CD14-positive monocyte (primary cell): ENCODE measurements at regions not wholly inside any gene's neighbourhood (a gene's known extent, or its start where the extent isn't known, plus 50 kb on each side); places are given as distances from the start of the nearest gene placed in this dataset.

Experiments
- DNase-seq, 3 donors: peaks; one replicate each; pipeline ENCODE4 v3.0.0-alpha.2; 2011 to 2022
- H2AFZ ChIP-seq: 2 replicates; pipeline ENCODE4 v1.6.0; 2012; ENCODE audit warnings: mild to moderate bottlenecking, low read depth, low read length, inconsistent platforms; ENCODE audit not compliant: insufficient read depth, poor library complexity, severe bottlenecking
- H3K27ac ChIP-seq, 2 donors: 1 replicate in 1 of 2; 2 replicates in 1 of 2; pipeline ENCODE4 v1.5.1; 2012 to 2013; ENCODE audit warnings: low read length in 2 of 2, control low read depth in 1 of 2, inconsistent platforms in 1 of 2, low read depth in 1 of 2, mild to moderate bottlenecking in 1 of 2
- H3K27me3 ChIP-seq, 2 donors: one replicate each; pipeline versions ENCODE4 v1.6.0 to v1.6.1; 2011 to 2013; ENCODE audit warnings: low read length in 2 of 2; ENCODE audit not compliant: control insufficient read depth in 2 of 2, insufficient read depth in 2 of 2
- H3K36me3 ChIP-seq, 2 donors: replicated peaks in 1 of 2; 1 replicate in 1 of 2; 2 replicates in 1 of 2; pipeline versions ENCODE4 v1.5.1 to v1.6.1; 2012 to 2013; ENCODE audit warnings: low read length in 2 of 2, control low read depth in 1 of 2, inconsistent platforms in 1 of 2, mild to moderate bottlenecking in 1 of 2; ENCODE audit not compliant: insufficient read depth in 2 of 2, control insufficient read depth in 1 of 2
- H3K4me1 ChIP-seq, 2 donors: 1 replicate in 1 of 2; 2 replicates in 1 of 2; pipeline versions ENCODE4 v1.5.1 to v1.6.1; 2012 to 2013; ENCODE audit warnings: low read length in 2 of 2, control low read depth in 1 of 2, inconsistent platforms in 1 of 2, mild to moderate bottlenecking in 1 of 2, moderate library complexity in 1 of 2; ENCODE audit not compliant: insufficient read depth in 2 of 2, control insufficient read depth in 1 of 2
- H3K4me2 ChIP-seq: replicated peaks from 2 replicates; pipeline ENCODE3; 2012; ENCODE audit warnings: low read length, moderate library complexity, mild to moderate bottlenecking; ENCODE audit not compliant: poor library complexity, severe bottlenecking; ENCODE audit errors: extremely low read depth
- H3K4me3 ChIP-seq, 3 experiments: fragments of 200-600 bp in 1 of 3; sonication (generic) in 1 of 3; replicated peaks in 1 of 3; 1 replicate in 2 of 3; 2 replicates in 1 of 3; pipeline ENCODE4 v1.5.1; 2011 to 2013; ENCODE audit warnings: low read length in 3 of 3, mild to moderate bottlenecking in 3 of 3, control low read depth in 2 of 3, low read depth in 2 of 3, inconsistent platforms in 1 of 3, moderate library complexity in 1 of 3
- H3K79me2 ChIP-seq: 2 replicates; pipeline ENCODE4 v1.6.0; 2012; ENCODE audit warnings: mild to moderate bottlenecking, control low read depth, inconsistent platforms, low read length, moderate library complexity; ENCODE audit not compliant: insufficient read depth
- H3K9ac ChIP-seq: 2 replicates; pipeline ENCODE4 v1.6.0; 2017; ENCODE audit warnings: low read length, mild to moderate bottlenecking; ENCODE audit not compliant: insufficient read depth, poor library complexity, severe bottlenecking
- H3K9me3 ChIP-seq, 2 donors: replicated peaks in 1 of 2; 1 replicate in 1 of 2; 2 replicates in 1 of 2; pipeline versions ENCODE4 v1.5.1 to v1.6.1; 2012 to 2013; ENCODE audit warnings: low read length in 2 of 2, control low read depth in 1 of 2; ENCODE audit not compliant: control insufficient read depth in 1 of 2, insufficient read depth in 1 of 2
- H4K20me1 ChIP-seq: 2 replicates; pipeline ENCODE4 v1.6.0; 2012; ENCODE audit warnings: mild to moderate bottlenecking, low read length, control low read depth, moderate library complexity; ENCODE audit not compliant: insufficient read depth
- H3K27ac Mint-ChIP-seq, 7 donors: one replicate each; pipeline ENCODE4 v1.8.0; 2020; ENCODE audit warnings: mild to moderate bottlenecking in 7 of 7, mixed read lengths in 7 of 7, moderate library complexity in 6 of 7, inconsistent platforms in 2 of 7
- H3K27me3 Mint-ChIP-seq, 3 donors: one replicate each; pipeline ENCODE4 v1.8.0; 2021 to 2022; ENCODE audit warnings: low read depth in 3 of 3, mild to moderate bottlenecking in 3 of 3, mixed read lengths in 3 of 3, moderate library complexity in 3 of 3, inconsistent platforms in 1 of 3
- H3K36me3 Mint-ChIP-seq, 2 donors: one replicate each; pipeline ENCODE4 v1.8.0; 2020; ENCODE audit warnings: mixed read lengths in 2 of 2, inconsistent platforms in 1 of 2, mild to moderate bottlenecking in 1 of 2
- H3K4me1 Mint-ChIP-seq: one replicate; pipeline ENCODE4 v1.8.0; 2020; ENCODE audit warnings: mild to moderate bottlenecking, mixed read lengths
- H3K4me3 Mint-ChIP-seq, 2 donors: one replicate each; pipeline ENCODE4 v1.8.0; 2020; ENCODE audit warnings: mild to moderate bottlenecking in 2 of 2, mixed read lengths in 2 of 2, moderate library complexity in 1 of 2
- H3K9me3 Mint-ChIP-seq, 7 donors: one replicate each; pipeline ENCODE4 v1.8.0; 2020 to 2022; ENCODE audit warnings: mixed read lengths in 7 of 7, mild to moderate bottlenecking in 6 of 7, moderate library complexity in 6 of 7, inconsistent platforms in 2 of 7
- WGBS: methylation state at CpG from one replicate; pipeline ENCODE4 v1.1.5; 2013; ENCODE audit warnings: missing lambda C conversion rate; ENCODE audit not compliant: insufficient coverage; 5-methylcytosine and 5-hydroxymethylcytosine counted together
- intact Hi-C, 2 donors: fragments of 100-400 bp; cut with micrococcal nuclease; formaldehyde crosslinking; loops; one replicate each; pipeline versions ENCODE4 v1.15.0 to v1.15.1; 2023
- TF ChIP-seq, protein P1 (sequence below): fragments of 200-600 bp; IDR thresholded peaks from one replicate; pipeline ENCODE4 v1.8.0; 2022; ENCODE audit warnings: antibody characterized with exemption, mild to moderate bottlenecking

DNA sequence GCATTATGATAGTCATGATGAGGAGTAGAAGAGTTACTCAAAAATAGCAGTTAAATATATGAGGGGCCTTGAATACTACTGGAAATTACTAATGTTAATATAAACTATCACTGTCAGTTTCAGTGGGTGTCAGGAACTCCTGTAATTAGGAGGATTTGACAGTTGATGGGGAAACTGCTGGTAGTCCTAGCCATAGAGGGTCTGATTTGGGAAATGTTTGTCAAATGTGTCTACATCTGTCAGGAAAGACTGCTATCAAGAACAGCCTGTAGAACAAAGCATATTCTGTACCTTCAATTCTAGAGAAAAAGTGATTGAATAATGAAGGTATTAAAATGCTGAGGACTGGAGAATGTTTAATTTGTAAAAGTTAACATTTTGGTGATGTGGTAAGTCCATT, 567.9 kb downstream of the CDH9 start:
- Histone ChIP-seq H2AFZ (no peak overlapping the region), H3K4me1 (no peaks in the 10 kb centered on the region), H3K79me2 (no peaks in the 10 kb centered on the region), H3K4me2 (no peak overlapping the region), H3K36me3 (no peaks in the 10 kb centered on the region), H3K27me3 (no peaks in the 10 kb centered on the region), H4K20me1 (no peaks in the 10 kb centered on the region), H3K27ac (no peak overlapping the region), H3K4me3 (no peak overlapping the region), H3K9me3 (no peaks in the 10 kb centered on the region), H3K9ac (no peak overlapping the region)
- TF ChIP-seq, protein P1, sequence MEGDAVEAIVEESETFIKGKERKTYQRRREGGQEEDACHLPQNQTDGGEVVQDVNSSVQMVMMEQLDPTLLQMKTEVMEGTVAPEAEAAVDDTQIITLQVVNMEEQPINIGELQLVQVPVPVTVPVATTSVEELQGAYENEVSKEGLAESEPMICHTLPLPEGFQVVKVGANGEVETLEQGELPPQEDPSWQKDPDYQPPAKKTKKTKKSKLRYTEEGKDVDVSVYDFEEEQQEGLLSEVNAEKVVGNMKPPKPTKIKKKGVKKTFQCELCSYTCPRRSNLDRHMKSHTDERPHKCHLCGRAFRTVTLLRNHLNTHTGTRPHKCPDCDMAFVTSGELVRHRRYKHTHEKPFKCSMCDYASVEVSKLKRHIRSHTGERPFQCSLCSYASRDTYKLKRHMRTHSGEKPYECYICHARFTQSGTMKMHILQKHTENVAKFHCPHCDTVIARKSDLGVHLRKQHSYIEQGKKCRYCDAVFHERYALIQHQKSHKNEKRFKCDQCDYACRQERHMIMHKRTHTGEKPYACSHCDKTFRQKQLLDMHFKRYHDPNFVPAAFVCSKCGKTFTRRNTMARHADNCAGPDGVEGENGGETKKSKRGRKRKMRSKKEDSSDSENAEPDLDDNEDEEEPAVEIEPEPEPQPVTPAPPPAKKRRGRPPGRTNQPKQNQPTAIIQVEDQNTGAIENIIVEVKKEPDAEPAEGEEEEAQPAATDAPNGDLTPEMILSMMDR, result no peak
- H3K9me3 Mint-ChIP-seq, result peaks cover 0 to 12% (median 3%) of the 10 kb centered on the region in 7 donors
- DNase-seq, result no peak
- no peak overlapping the region for H3K4me3 Mint-ChIP-seq
- no peak overlapping the region for H3K27ac Mint-ChIP-seq
- H3K27me3 Mint-ChIP-seq, result peaks cover 0 to 3% (median 0%) of the 10 kb centered on the region in 3 donors
- no peaks in the 10 kb centered on the region for H3K4me1 Mint-ChIP-seq
- intact Hi-C loops, result no loop called here
- no peaks in the 10 kb centered on the region for H3K36me3 Mint-ChIP-seq

DNA sequence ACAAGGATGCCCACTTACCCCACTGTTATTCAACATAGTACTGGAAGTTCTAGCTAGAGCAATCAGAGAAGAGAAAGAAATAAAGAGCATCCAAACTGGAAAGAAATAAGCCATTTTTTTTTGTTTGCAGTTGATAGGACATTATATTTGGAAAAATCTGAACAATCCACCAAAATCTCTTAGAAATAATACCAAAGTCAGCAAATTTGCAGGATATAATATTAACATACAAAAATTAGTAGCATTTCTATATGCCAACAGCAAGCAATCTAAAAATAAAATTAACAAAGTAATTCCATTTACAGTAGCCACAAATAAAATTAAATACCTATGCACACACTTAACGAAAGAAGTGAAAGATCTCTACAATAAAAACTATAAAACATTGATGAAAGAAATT, 599.3 kb downstream of the CDH9 start:
- TF ChIP-seq, protein P1, result no peak
- no CpG with 5 or more reads among the region's 1 CpG for WGBS

More for the DNA sequence above, 599.3 kb downstream of the CDH9 start:
- Histone ChIP-seq H3K79me2 (no peaks in the 10 kb centered on the region), H3K27ac (no peak overlapping the region), H3K9me3 (peaks cover 4 to 5% of the 10 kb centered on the region in 2 donors), H3K4me2 (no peak overlapping the region), H3K4me3 (no peak overlapping the region), H3K4me1 (no peaks in the 10 kb centered on the region), H4K20me1 (no peaks in the 10 kb centered on the region), H2AFZ (no peak overlapping the region), H3K9ac (no peak overlapping the region), H3K36me3 (no peaks in the 10 kb centered on the region), H3K27me3 (no peaks in the 10 kb centered on the region)
- no peak for DNase-seq
- H3K36me3 Mint-ChIP-seq, result no peaks in the 10 kb centered on the region
- intact Hi-C loops, result no loop called here
- H3K27me3 Mint-ChIP-seq, result no peaks in the 10 kb centered on the region
- no peak overlapping the region for H3K27ac Mint-ChIP-seq
- H3K4me1 Mint-ChIP-seq, result no peaks in the 10 kb centered on the region
- no peak overlapping the region for H3K4me3 Mint-ChIP-seq
- H3K9me3 Mint-ChIP-seq, result peaks cover under 1 to 9% (median 2%) of the 10 kb centered on the region in 7 donors
